HCT116 (cell line): ENCODE measurements at regions not wholly inside any gene's neighbourhood (a gene's known extent, or its start where the extent isn't known, plus 50 kb on each side); places are given as distances from the start of the nearest gene placed in this dataset.
"Not testable (repeated sequence)": the region's sequence is repeated elsewhere in the genome, so short reads cannot be mapped to it uniquely, and the experiment has no call there.

Experiments
- ATAC-seq: fragments of 200-7000 bp; cut with Tn5 transposase; 2 replicates; pipeline ENCODE4 v1.9.1; 2020; ENCODE audit warnings: mild to moderate bottlenecking, moderate library complexity
- BruUV-seq: library from RNA; stranded (reverse); fragments of 400-500 nt; replicated peaks from 2 replicates; lab custom pipeline; 2021; lab: Mats Ljungman, UMichigan
- CTCF ChIA-PET: fragments of 300-600 bp; sonication (Branson Sonifier 250); formaldehyde crosslinking; loops from one replicate; lab custom pipeline; 2021; ENCODE audit warnings: antibody characterized with exemption; lab: Charles Lee
- POLR2A ChIA-PET: fragments of 300-600, 350-600 bp; sonication (Branson Sonifier 250); formaldehyde crosslinking; loops from one replicate; lab custom pipeline; 2021; ENCODE audit warnings: antibody characterized with exemption; lab: Charles Lee
- RAD21 ChIA-PET, 2 experiments: fragments of 300-600 bp; sonication (Branson Sonifier 250); formaldehyde crosslinking; loops; one replicate each; lab custom pipeline; 2023; ENCODE audit warnings: low total read pairs in 2 of 2; ENCODE audit not compliant: uncharacterized antibody in 2 of 2, unreplicated experiment in 2 of 2, low non-redundant PET in 1 of 2; lab: Charles Lee
- DNase-seq: peaks from one replicate; pipeline ENCODE4 v3.0.0-alpha.2; 2010; ENCODE audit warnings: low read depth, low spot score
- H2AFZ ChIP-seq: fragments of 200-600 bp; shearing (Covaris generic), sonication (generic); 2 replicates; pipeline ENCODE4 v1.6.1; 2017; ENCODE audit warnings: low read depth, mixed run types, mixed read lengths, antibody characterized with exemption, low read length; ENCODE audit not compliant: poor library complexity, severe bottlenecking
- H3K27ac ChIP-seq: 2 replicates; pipeline ENCODE4 v1.5.1; 2012; ENCODE audit warnings: low read depth, low read length
- H3K27me3 ChIP-seq: fragments of 200-600 bp; sonication (generic); 2 replicates; pipeline ENCODE4 v1.6.1; 2016; ENCODE audit warnings: mixed run types, low read length, mixed read lengths; ENCODE audit not compliant: insufficient read depth
- H3K36me3 ChIP-seq, 2 experiments: fragments of 200-500 bp in 1 of 2; fragments of 200-600 bp in 1 of 2; sonication (Bioruptor generic) in 1 of 2; sonication (generic) in 1 of 2; 2 replicates each; pipeline versions ENCODE4 v1.5.1 to v1.6.1; 2014 to 2016; ENCODE audit warnings: low read length in 2 of 2, inconsistent platforms in 1 of 2, mixed read lengths in 1 of 2, mixed run types in 1 of 2; ENCODE audit not compliant: insufficient read depth in 2 of 2, control insufficient read depth in 1 of 2
- H3K4me1 ChIP-seq, 2 experiments: fragments of 200-600 bp in 1 of 2; sonication (generic) in 1 of 2; 2 replicates each; pipeline versions ENCODE4 v1.5.1 to v1.6.1; 2012 to 2017; ENCODE audit warnings: low read length in 2 of 2, inconsistent platforms in 1 of 2, mild to moderate bottlenecking in 1 of 2, mixed read lengths in 1 of 2, mixed run types in 1 of 2, moderate library complexity in 1 of 2; ENCODE audit not compliant: insufficient read depth in 2 of 2, control insufficient read depth in 1 of 2
- H3K4me2 ChIP-seq: fragments of 200-600 bp; sonication (generic); 2 replicates; pipeline ENCODE4 v1.6.1; 2017; ENCODE audit warnings: mixed run types, low read length, mixed read lengths
- H3K4me3 ChIP-seq, 2 experiments: fragments of 200-600 bp in 1 of 2; sonication (generic) in 1 of 2; replicated peaks in 1 of 2; 2 replicates each; pipeline ENCODE4 v1.5.1; 2011 to 2016; ENCODE audit warnings: low read length in 2 of 2, control low read depth in 1 of 2, low read depth in 1 of 2, mild to moderate bottlenecking in 1 of 2, mixed read lengths in 1 of 2, mixed run types in 1 of 2
- H3K79me2 ChIP-seq: fragments of 200-600 bp; sonication (generic); 2 replicates; pipeline ENCODE4 v1.6.1; 2017; ENCODE audit warnings: mild to moderate bottlenecking, mixed run types, low read length, moderate library complexity, mixed read lengths; ENCODE audit not compliant: insufficient read depth
- H3K9ac ChIP-seq: fragments of 200-600 bp; sonication (generic); 2 replicates; pipeline ENCODE4 v1.6.1; 2016; ENCODE audit warnings: low read length, mixed read lengths
- H3K9me2 ChIP-seq: fragments of 200-600 bp; sonication (generic), shearing (Covaris generic); 2 replicates; pipeline ENCODE4 v1.6.1; 2017; ENCODE audit warnings: mixed run types, mild to moderate bottlenecking, moderate library complexity; ENCODE audit not compliant: insufficient read depth
- H3K9me3 ChIP-seq, 2 experiments: fragments of 200-500 bp in 1 of 2; fragments of 200-600 bp in 1 of 2; sonication (Bioruptor generic) in 1 of 2; sonication (generic) in 1 of 2; 2 replicates each; pipeline ENCODE4 v1.6.1; 2014 to 2017; ENCODE audit warnings: low read length in 2 of 2, mixed read lengths in 2 of 2, inconsistent platforms in 1 of 2, low read depth in 1 of 2, mild to moderate bottlenecking in 1 of 2, mixed run types in 1 of 2, moderate library complexity in 1 of 2; ENCODE audit not compliant: control insufficient read depth in 1 of 2, insufficient read depth in 1 of 2
- H4K20me1 ChIP-seq: fragments of 200-600 bp; sonication (generic), shearing (Covaris generic); 2 replicates; pipeline ENCODE4 v1.6.1; 2017; ENCODE audit warnings: mixed run types, mild to moderate bottlenecking, moderate library complexity; ENCODE audit not compliant: insufficient read depth
- CEBPB ChIP-seq: IDR thresholded peaks from 2 replicates; pipeline ENCODE4 v1.6.1; 2012; ENCODE audit warnings: low read depth
- CTCF ChIP-seq, 3 experiments: fragments of 200-600 bp in 1 of 3; sonication (generic) in 1 of 3; IDR thresholded peaks in 2 of 3; conservative IDR thresholded peaks in 1 of 3; 2 replicates each; pipeline ENCODE4 v1.5.1; 2012 to 2017; ENCODE audit warnings: low read depth in 2 of 3, low read length in 2 of 3, antibody characterized with exemption in 1 of 3, borderline replicate concordance in 1 of 3, control low read depth in 1 of 3, mild to moderate bottlenecking in 1 of 3, mixed read lengths in 1 of 3, mixed run types in 1 of 3, moderate library complexity in 1 of 3; ENCODE audit not compliant: insufficient read depth in 1 of 3
- EGR1 ChIP-seq: IDR thresholded peaks from 2 replicates; pipeline ENCODE4 v1.6.1; 2012; ENCODE audit warnings: low read depth
- ELF1 ChIP-seq: IDR thresholded peaks from 2 replicates; pipeline ENCODE4 v1.6.1; 2012; ENCODE audit warnings: low read depth, borderline replicate concordance
- EZH2 ChIP-seq: fragments of 200-600 bp; sonication (generic); IDR thresholded peaks from 2 replicates; pipeline ENCODE4 v1.6.1; 2017; ENCODE audit warnings: antibody characterized with exemption, mixed run types
- EZH2phosphoT487 ChIP-seq: fragments of 200-600 bp; IDR thresholded peaks from 2 replicates; pipeline ENCODE4 v1.6.1; 2018; ENCODE audit warnings: antibody characterized with exemption, borderline replicate concordance
- JUND ChIP-seq: IDR thresholded peaks from 2 replicates; pipeline ENCODE4 v1.6.1; 2012
- POLR2AphosphoS5 ChIP-seq: IDR thresholded peaks from 2 replicates; pipeline ENCODE4 v1.6.1; 2011; ENCODE audit warnings: mild to moderate bottlenecking, low read depth, low read length, moderate library complexity
- SIN3A ChIP-seq: IDR thresholded peaks from 2 replicates; pipeline ENCODE4 v1.6.1; 2012; ENCODE audit warnings: low read depth
- SRF ChIP-seq: IDR thresholded peaks from 2 replicates; pipeline ENCODE4 v1.6.1; 2012; ENCODE audit warnings: low read depth
- ZBTB33 ChIP-seq: IDR thresholded peaks from 2 replicates; pipeline ENCODE4 v1.6.1; 2011; ENCODE audit warnings: mild to moderate bottlenecking, low read length, moderate library complexity; ENCODE audit not compliant: insufficient replicate concordance; ENCODE audit errors: extremely low read depth
- ZNF274 ChIP-seq: fragments of 200-500 bp; sonication (Bioruptor generic); IDR thresholded peaks from 2 replicates; pipeline ENCODE4 v1.6.1; 2014; ENCODE audit warnings: mild to moderate bottlenecking, low read depth, low read length, inconsistent platforms
- intact Hi-C: fragments of 100-400 bp; cut with micrococcal nuclease; formaldehyde crosslinking; loops from 2 replicates; pipeline ENCODE4 v1.10.0; 2022
- TF ChIP-seq, protein P1 (sequence below): IDR thresholded peaks from 2 replicates; pipeline ENCODE4 v1.6.1; 2012; ENCODE audit warnings: low read depth
- TF ChIP-seq, protein P2 (sequence below): IDR thresholded peaks from 2 replicates; pipeline ENCODE4 v1.6.1; 2012

DNA sequence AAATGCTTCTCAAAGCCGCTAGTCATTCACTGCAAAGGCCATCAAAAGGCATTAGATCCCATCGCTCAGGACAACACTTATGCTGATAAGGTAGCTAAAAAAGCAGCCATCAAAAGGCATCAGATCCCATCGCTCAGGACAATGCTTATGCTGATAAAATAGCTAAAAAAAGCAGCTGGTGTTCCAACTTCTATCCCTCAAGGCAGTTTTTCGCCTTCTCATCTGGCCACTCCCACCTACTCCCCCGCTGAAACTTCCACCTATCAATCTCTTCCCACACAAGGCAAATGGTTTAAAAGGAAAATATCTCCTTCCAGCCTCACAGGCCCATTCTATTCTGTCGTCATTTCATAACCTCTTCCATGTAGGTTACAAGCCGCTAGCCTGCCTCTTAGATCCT, 101.6 kb upstream of the SLC6A14 start:
- H3K36me3 ChIP-seq, H3K4me3 ChIP-seq, H3K9me3 ChIP-seq, H4K20me1 ChIP-seq, H3K79me2 ChIP-seq, H3K27ac ChIP-seq, ATAC-seq, H3K27me3 ChIP-seq, H3K4me1 ChIP-seq, DNase-seq, H3K9me2 ChIP-seq, CTCF ChIA-PET, intact Hi-C loops, POLR2A ChIA-PET, H3K4me2 ChIP-seq, BruUV-seq, RAD21 ChIA-PET, H2AFZ ChIP-seq, H3K9ac ChIP-seq: not testable (repeated sequence)

- ChIA-PET RAD21 (no interaction called here), POLR2A (no interaction called here)
- H3K4me3 ChIP-seq = no peak overlapping the region
- no peaks in the 10 kb centered on the region for H3K9me3 ChIP-seq
- H3K36me3 ChIP-seq = no peaks in the 10 kb centered on the region
- DNase-seq (no peak), ATAC-seq (no peak)
- BruUV-seq = no TSS peak
- no peak overlapping the region for H3K27ac ChIP-seq
- H3K79me2 ChIP-seq = no peaks in the 10 kb centered on the region
- no peak overlapping the region for H3K9ac ChIP-seq
- H3K27me3 ChIP-seq = no peaks in the 10 kb centered on the region
- TF ChIP-seq ZBTB33 = no peak
- TF ChIP-seq, protein P1, sequence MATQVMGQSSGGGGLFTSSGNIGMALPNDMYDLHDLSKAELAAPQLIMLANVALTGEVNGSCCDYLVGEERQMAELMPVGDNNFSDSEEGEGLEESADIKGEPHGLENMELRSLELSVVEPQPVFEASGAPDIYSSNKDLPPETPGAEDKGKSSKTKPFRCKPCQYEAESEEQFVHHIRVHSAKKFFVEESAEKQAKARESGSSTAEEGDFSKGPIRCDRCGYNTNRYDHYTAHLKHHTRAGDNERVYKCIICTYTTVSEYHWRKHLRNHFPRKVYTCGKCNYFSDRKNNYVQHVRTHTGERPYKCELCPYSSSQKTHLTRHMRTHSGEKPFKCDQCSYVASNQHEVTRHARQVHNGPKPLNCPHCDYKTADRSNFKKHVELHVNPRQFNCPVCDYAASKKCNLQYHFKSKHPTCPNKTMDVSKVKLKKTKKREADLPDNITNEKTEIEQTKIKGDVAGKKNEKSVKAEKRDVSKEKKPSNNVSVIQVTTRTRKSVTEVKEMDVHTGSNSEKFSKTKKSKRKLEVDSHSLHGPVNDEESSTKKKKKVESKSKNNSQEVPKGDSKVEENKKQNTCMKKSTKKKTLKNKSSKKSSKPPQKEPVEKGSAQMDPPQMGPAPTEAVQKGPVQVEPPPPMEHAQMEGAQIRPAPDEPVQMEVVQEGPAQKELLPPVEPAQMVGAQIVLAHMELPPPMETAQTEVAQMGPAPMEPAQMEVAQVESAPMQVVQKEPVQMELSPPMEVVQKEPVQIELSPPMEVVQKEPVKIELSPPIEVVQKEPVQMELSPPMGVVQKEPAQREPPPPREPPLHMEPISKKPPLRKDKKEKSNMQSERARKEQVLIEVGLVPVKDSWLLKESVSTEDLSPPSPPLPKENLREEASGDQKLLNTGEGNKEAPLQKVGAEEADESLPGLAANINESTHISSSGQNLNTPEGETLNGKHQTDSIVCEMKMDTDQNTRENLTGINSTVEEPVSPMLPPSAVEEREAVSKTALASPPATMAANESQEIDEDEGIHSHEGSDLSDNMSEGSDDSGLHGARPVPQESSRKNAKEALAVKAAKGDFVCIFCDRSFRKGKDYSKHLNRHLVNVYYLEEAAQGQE = no peak
- TF ChIP-seq EZH2 = no peak
- TF ChIP-seq ZNF274 = no peak
- TF ChIP-seq EZH2phosphoT487 = no peak
- no peak for TF ChIP-seq POLR2AphosphoS5
- TF ChIP-seq JUND = no peak
- TF ChIP-seq, protein P2, sequence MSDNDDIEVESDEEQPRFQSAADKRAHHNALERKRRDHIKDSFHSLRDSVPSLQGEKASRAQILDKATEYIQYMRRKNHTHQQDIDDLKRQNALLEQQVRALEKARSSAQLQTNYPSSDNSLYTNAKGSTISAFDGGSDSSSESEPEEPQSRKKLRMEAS = no peak
- TF ChIP-seq SRF = no peak
- TF ChIP-seq EGR1 = no peak
- TF ChIP-seq CEBPB = no peak
- no peak for TF ChIP-seq ELF1
- no peak for TF ChIP-seq CTCF (IDR thresholded peaks at IDR 0.05 in 2 of 3, conservative IDR thresholded peaks at IDR 0.05 in 1 of 3; ENCODE audit: borderline replicate concordance in 1 of 3, insufficient read depth in 1 of 3, low read depth in 2 of 3, low read length in 2 of 3)
- no peak for TF ChIP-seq SIN3A
- TF ChIP-seq, all 23 proteins: peak for 0
- Histone ChIP-seq H2AFZ (no peak overlapping the region), H3K4me1 (no peaks in the 10 kb centered on the region), H3K9me2 (no peaks in the 10 kb centered on the region), H4K20me1 (no peaks in the 10 kb centered on the region), H3K4me2 (no peak overlapping the region)
- CTCF ChIA-PET = no interaction called here
- intact Hi-C loops = no loop called here
Measured at GRCh38 chrX:116339407-116339806, 97.0 kb upstream of the SLC6A14 start.
